SK-N-SH (cell line): ENCODE measurements at regions not wholly inside any gene's neighbourhood (a gene's known extent, or its start where the extent isn't known, plus 50 kb on each side); places are given as distances from the start of the nearest gene placed in this dataset.

ENCODE experiments used
- CTCF ChIA-PET: fragments of 300-600, 350-600 bp; formaldehyde crosslinking; extraction: SDS; loops from one replicate; lab custom pipeline; 2021; lab: Yijun Ruan, JAX
- POLR2A ChIA-PET: fragments of 350-600 bp; sonication (Branson Sonifier 250); formaldehyde crosslinking; extraction: SDS; loops from one replicate; lab custom pipeline; 2020; ENCODE audit warnings: antibody characterized with exemption, inconsistent platforms; lab: Yijun Ruan, JAX
- DNase-seq: peaks from one replicate; pipeline ENCODE4 v3.0.0; 2012
- H2AFZ ChIP-seq: fragments of 200-600 bp; sonication (generic); 2 replicates; pipeline ENCODE4 v1.8.1; 2016; ENCODE audit warnings: antibody characterized with exemption, mild to moderate bottlenecking, low read depth
- H3F3A ChIP-seq: fragments of 200-600 bp; sonication (generic); replicated peaks from 2 replicates; pipeline ENCODE3; 2016; ENCODE audit warnings: antibody characterized with exemption, mild to moderate bottlenecking; ENCODE audit not compliant: insufficient read depth
- H3K27ac ChIP-seq, 2 experiments: fragments of 200-500 bp in 1 of 2; fragments of 200-600 bp in 1 of 2; sonication (Bioruptor generic) in 1 of 2; sonication (generic), shearing (Covaris generic) in 1 of 2; 2 replicates each; pipeline versions ENCODE4 v1.5.1 to v1.6.1; 2014 to 2016; ENCODE audit warnings: low read depth in 2 of 2, inconsistent platforms in 1 of 2, low read length in 1 of 2, mild to moderate bottlenecking in 1 of 2, mixed read lengths in 1 of 2
- H3K27me3 ChIP-seq: fragments of 200-600 bp; sonication (generic), shearing (Covaris generic); 2 replicates; pipeline ENCODE4 v1.6.1; 2016; ENCODE audit warnings: mixed run types; ENCODE audit not compliant: insufficient read depth
- H3K36me3 ChIP-seq, 2 experiments: fragments of 200-500 bp in 1 of 2; fragments of 200-600 bp in 1 of 2; sonication (Bioruptor generic) in 1 of 2; sonication (generic) in 1 of 2; replicated peaks in 1 of 2; 2 replicates each; pipeline versions ENCODE3 to v1.5.1; 2014 to 2016; ENCODE audit warnings: low read length in 1 of 2, mild to moderate bottlenecking in 1 of 2; ENCODE audit not compliant: insufficient read depth in 2 of 2, control insufficient read depth in 1 of 2
- H3K4me1 ChIP-seq, 2 experiments: fragments of 200-500 bp in 1 of 2; fragments of 200-600 bp in 1 of 2; sonication (Bioruptor generic) in 1 of 2; sonication (generic), shearing (Covaris generic) in 1 of 2; 2 replicates each; pipeline versions ENCODE4 v1.5.1 to v1.6.1; 2014 to 2016; ENCODE audit warnings: low read depth in 1 of 2, low read length in 1 of 2, mixed run types in 1 of 2; ENCODE audit not compliant: insufficient read depth in 2 of 2, control insufficient read depth in 1 of 2
- H3K4me2 ChIP-seq: fragments of 200-600 bp; sonication (generic), shearing (Covaris generic); 2 replicates; pipeline ENCODE4 v1.6.1; 2017; ENCODE audit warnings: mixed run types
- H3K4me3 ChIP-seq, 2 experiments: fragments of 200-500 bp in 1 of 2; fragments of 200-600 bp in 1 of 2; sonication (Bioruptor generic) in 1 of 2; sonication (generic), shearing (Covaris generic) in 1 of 2; 2 replicates each; pipeline versions ENCODE4 v1.5.1 to v1.8.1; 2014 to 2016; ENCODE audit warnings: low read depth in 2 of 2, inconsistent platforms in 1 of 2, low read length in 1 of 2, mild to moderate bottlenecking in 1 of 2, mixed read lengths in 1 of 2, moderate library complexity in 1 of 2
- H3K79me2 ChIP-seq: fragments of 200-600 bp; sonication (generic); 2 replicates; pipeline ENCODE4 v1.8.1; 2017; ENCODE audit warnings: mild to moderate bottlenecking; ENCODE audit not compliant: insufficient read depth
- H3K9ac ChIP-seq: fragments of 200-600 bp; sonication (generic); 2 replicates; pipeline ENCODE4 v1.6.1; 2017; ENCODE audit warnings: mixed run types
- H3K9me2 ChIP-seq: fragments of 200-600 bp; sonication (generic); 2 replicates; pipeline ENCODE4 v1.6.1; 2017; ENCODE audit warnings: mixed run types
- H3K9me3 ChIP-seq: fragments of 200-600 bp; sonication (generic); 2 replicates; pipeline ENCODE4 v1.6.1; 2017; ENCODE audit warnings: mixed run types, mild to moderate bottlenecking, moderate library complexity
- H4K20me1 ChIP-seq: fragments of 200-600 bp; sonication (generic); 2 replicates; pipeline ENCODE4 v1.6.1; 2017; ENCODE audit warnings: mild to moderate bottlenecking, mixed run types; ENCODE audit not compliant: insufficient read depth
- ELF1 ChIP-seq: IDR thresholded peaks from 2 replicates; pipeline ENCODE4 v1.4.0; 2012
- EP300 ChIP-seq, 2 experiments: IDR thresholded peaks; 2 replicates each; pipeline versions ENCODE4 v1.4.0 to v1.6.1; 2012; ENCODE audit warnings: borderline replicate concordance in 1 of 2, low read depth in 1 of 2, low read length in 1 of 2
- EZH2phosphoT487 ChIP-seq: fragments of 200-600 bp; sonication (generic); IDR thresholded peaks from 2 replicates; pipeline ENCODE4 v1.6.1; 2017; ENCODE audit warnings: low read depth, mixed run types, mild to moderate bottlenecking, antibody characterized with exemption, moderate library complexity, borderline replicate concordance
- FOSL2 ChIP-seq: IDR thresholded peaks from 2 replicates; pipeline ENCODE4 v1.4.0; 2012; ENCODE audit warnings: low read depth, mild to moderate bottlenecking, moderate library complexity, borderline replicate concordance
- GABPA ChIP-seq: IDR thresholded peaks from 2 replicates; pipeline ENCODE4 v1.4.0; 2012; ENCODE audit warnings: low read depth, mild to moderate bottlenecking
- JUND ChIP-seq: IDR thresholded peaks from 2 replicates; pipeline ENCODE4 v1.4.0; 2012
- MXI1 ChIP-seq: IDR thresholded peaks from 2 replicates; pipeline ENCODE4 v1.6.1; 2012; ENCODE audit warnings: mild to moderate bottlenecking, low read depth, low read length, improper control_type of control experiment
- POLR2AphosphoS5 ChIP-seq: IDR thresholded peaks from 2 replicates; pipeline ENCODE4 v1.6.1; 2012; ENCODE audit warnings: low read depth, low read length
- RCOR1 ChIP-seq: fragments of 150-350 bp; IDR thresholded peaks from 2 replicates; pipeline ENCODE4 v1.6.1; 2017; ENCODE audit warnings: antibody characterized with exemption, low read length
- RFX5 ChIP-seq: IDR thresholded peaks from 2 replicates; pipeline ENCODE4 v1.6.1; 2012; ENCODE audit warnings: mild to moderate bottlenecking, improper control_type of control experiment, low read length
- RXRA ChIP-seq: IDR thresholded peaks from 2 replicates; pipeline ENCODE4 v1.4.0; 2012; ENCODE audit warnings: low read depth, mild to moderate bottlenecking, borderline replicate concordance
- SIN3A ChIP-seq: IDR thresholded peaks from 2 replicates; pipeline ENCODE4 v1.6.1; 2012; ENCODE audit warnings: low read depth, mild to moderate bottlenecking, low read length, moderate library complexity, borderline replicate concordance
- SMC3 ChIP-seq: IDR thresholded peaks from 2 replicates; pipeline ENCODE4 v1.6.1; 2012; ENCODE audit warnings: low read depth, low read length, improper control_type of control experiment
- TCF12 ChIP-seq: IDR thresholded peaks from 2 replicates; pipeline ENCODE4 v1.4.0; 2012
- TEAD4 ChIP-seq: IDR thresholded peaks from 2 replicates; pipeline ENCODE4 v1.4.0; 2012; ENCODE audit warnings: mild to moderate bottlenecking, borderline replicate concordance; ENCODE audit not compliant: insufficient read depth
- WGBS: methylation state at CpG from one replicate; pipeline ENCODE4 v1.1.6; 2017; ENCODE audit warnings: low lambda C conversion rate; 5-methylcytosine and 5-hydroxymethylcytosine counted together
- TF ChIP-seq, protein P1 (sequence below): IDR thresholded peaks from 2 replicates; pipeline ENCODE4 v1.4.0; 2012; ENCODE audit warnings: low read depth, borderline replicate concordance
- TF ChIP-seq, protein P2 (sequence below): fragments of 150-350 bp; IDR thresholded peaks from 2 replicates; pipeline ENCODE4 v1.6.1; 2016; ENCODE audit warnings: mild to moderate bottlenecking, low read depth, low read length
- TF ChIP-seq, protein P3 (sequence below): IDR thresholded peaks from 2 replicates; pipeline ENCODE4 v1.6.1; 2012; ENCODE audit warnings: mild to moderate bottlenecking, low read depth, low read length, moderate library complexity
- TF ChIP-seq, protein P4 (sequence below): fragments of 200-600 bp; sonication (generic); IDR thresholded peaks from 2 replicates; pipeline ENCODE4 v1.6.1; 2017; ENCODE audit warnings: antibody characterized with exemption, mild to moderate bottlenecking, moderate library complexity
- TF ChIP-seq, protein P5 (sequence below): fragments of 150-350 bp; IDR thresholded peaks from 2 replicates; pipeline ENCODE4 v1.6.1; 2017; ENCODE audit warnings: antibody characterized with exemption, low read length, low read depth, borderline replicate concordance

DNA sequence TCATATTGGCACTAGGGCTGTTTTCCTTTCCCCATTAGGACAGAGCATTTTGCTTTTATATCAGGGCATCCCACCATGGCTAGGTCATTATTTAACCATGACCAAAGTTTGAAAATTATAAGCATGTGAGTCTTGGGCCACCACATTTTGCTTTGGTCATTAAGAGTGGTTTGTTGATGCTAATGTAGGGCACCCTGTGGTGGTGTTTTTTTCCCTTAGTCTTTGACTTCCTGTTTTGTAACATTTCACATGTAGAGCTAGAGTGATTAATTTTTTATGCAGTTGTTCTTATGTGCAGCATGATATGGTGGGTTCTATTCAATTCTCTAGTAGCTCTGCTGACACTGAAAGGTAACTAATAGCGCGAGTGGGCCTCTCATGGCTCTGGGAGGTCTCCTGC, 249.6 kb upstream of the ROBO1 start:
- Histone ChIP-seq H3F3A (no peaks in the 10 kb centered on the region), H3K9me3 (no peaks in the 10 kb centered on the region), H3K27me3 (no peaks in the 10 kb centered on the region), H3K4me3 (no peak overlapping the region), H3K4me1 (no peaks in the 10 kb centered on the region), H2AFZ (no peak overlapping the region), H3K9ac (no peak overlapping the region), H3K36me3 (no peaks in the 10 kb centered on the region), H3K27ac (no peak overlapping the region), H4K20me1 (no peaks in the 10 kb centered on the region), H3K4me2 (no peak overlapping the region), H3K79me2 (no peaks in the 10 kb centered on the region), H3K9me2 (no peaks in the 10 kb centered on the region)
- WGBS: 100% methylated on average over 2 of the region's 2 CpGs
- no peak for TF ChIP-seq RFX5
- no peak for TF ChIP-seq ELF1
- TF ChIP-seq, protein P1, sequence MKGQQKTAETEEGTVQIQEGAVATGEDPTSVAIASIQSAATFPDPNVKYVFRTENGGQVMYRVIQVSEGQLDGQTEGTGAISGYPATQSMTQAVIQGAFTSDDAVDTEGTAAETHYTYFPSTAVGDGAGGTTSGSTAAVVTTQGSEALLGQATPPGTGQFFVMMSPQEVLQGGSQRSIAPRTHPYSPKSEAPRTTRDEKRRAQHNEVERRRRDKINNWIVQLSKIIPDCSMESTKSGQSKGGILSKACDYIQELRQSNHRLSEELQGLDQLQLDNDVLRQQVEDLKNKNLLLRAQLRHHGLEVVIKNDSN: no peak
- TF ChIP-seq MXI1: no peak
- TF ChIP-seq SMC3: no peak
- TF ChIP-seq, protein P2, sequence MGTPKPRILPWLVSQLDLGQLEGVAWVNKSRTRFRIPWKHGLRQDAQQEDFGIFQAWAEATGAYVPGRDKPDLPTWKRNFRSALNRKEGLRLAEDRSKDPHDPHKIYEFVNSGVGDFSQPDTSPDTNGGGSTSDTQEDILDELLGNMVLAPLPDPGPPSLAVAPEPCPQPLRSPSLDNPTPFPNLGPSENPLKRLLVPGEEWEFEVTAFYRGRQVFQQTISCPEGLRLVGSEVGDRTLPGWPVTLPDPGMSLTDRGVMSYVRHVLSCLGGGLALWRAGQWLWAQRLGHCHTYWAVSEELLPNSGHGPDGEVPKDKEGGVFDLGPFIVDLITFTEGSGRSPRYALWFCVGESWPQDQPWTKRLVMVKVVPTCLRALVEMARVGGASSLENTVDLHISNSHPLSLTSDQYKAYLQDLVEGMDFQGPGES: no peak
- no peak for TF ChIP-seq EZH2phosphoT487
- TF ChIP-seq, protein P3, sequence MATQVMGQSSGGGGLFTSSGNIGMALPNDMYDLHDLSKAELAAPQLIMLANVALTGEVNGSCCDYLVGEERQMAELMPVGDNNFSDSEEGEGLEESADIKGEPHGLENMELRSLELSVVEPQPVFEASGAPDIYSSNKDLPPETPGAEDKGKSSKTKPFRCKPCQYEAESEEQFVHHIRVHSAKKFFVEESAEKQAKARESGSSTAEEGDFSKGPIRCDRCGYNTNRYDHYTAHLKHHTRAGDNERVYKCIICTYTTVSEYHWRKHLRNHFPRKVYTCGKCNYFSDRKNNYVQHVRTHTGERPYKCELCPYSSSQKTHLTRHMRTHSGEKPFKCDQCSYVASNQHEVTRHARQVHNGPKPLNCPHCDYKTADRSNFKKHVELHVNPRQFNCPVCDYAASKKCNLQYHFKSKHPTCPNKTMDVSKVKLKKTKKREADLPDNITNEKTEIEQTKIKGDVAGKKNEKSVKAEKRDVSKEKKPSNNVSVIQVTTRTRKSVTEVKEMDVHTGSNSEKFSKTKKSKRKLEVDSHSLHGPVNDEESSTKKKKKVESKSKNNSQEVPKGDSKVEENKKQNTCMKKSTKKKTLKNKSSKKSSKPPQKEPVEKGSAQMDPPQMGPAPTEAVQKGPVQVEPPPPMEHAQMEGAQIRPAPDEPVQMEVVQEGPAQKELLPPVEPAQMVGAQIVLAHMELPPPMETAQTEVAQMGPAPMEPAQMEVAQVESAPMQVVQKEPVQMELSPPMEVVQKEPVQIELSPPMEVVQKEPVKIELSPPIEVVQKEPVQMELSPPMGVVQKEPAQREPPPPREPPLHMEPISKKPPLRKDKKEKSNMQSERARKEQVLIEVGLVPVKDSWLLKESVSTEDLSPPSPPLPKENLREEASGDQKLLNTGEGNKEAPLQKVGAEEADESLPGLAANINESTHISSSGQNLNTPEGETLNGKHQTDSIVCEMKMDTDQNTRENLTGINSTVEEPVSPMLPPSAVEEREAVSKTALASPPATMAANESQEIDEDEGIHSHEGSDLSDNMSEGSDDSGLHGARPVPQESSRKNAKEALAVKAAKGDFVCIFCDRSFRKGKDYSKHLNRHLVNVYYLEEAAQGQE: no peak
- no peak for TF ChIP-seq TCF12
- TF ChIP-seq JUND: no peak
- TF ChIP-seq SIN3A: no peak
- no peak for TF ChIP-seq RCOR1
- TF ChIP-seq GABPA: no peak
- no peak for TF ChIP-seq EP300 (IDR thresholded peaks at IDR 0.05; ENCODE audit: borderline replicate concordance in 1 of 2, low read depth in 1 of 2, low read length in 1 of 2)
- no peak for TF ChIP-seq RXRA
- no peak for TF ChIP-seq FOSL2
- no peak for TF ChIP-seq TEAD4
- TF ChIP-seq, protein P4, sequence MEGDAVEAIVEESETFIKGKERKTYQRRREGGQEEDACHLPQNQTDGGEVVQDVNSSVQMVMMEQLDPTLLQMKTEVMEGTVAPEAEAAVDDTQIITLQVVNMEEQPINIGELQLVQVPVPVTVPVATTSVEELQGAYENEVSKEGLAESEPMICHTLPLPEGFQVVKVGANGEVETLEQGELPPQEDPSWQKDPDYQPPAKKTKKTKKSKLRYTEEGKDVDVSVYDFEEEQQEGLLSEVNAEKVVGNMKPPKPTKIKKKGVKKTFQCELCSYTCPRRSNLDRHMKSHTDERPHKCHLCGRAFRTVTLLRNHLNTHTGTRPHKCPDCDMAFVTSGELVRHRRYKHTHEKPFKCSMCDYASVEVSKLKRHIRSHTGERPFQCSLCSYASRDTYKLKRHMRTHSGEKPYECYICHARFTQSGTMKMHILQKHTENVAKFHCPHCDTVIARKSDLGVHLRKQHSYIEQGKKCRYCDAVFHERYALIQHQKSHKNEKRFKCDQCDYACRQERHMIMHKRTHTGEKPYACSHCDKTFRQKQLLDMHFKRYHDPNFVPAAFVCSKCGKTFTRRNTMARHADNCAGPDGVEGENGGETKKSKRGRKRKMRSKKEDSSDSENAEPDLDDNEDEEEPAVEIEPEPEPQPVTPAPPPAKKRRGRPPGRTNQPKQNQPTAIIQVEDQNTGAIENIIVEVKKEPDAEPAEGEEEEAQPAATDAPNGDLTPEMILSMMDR: no peak
- no peak for TF ChIP-seq POLR2AphosphoS5
- TF ChIP-seq, protein P5, sequence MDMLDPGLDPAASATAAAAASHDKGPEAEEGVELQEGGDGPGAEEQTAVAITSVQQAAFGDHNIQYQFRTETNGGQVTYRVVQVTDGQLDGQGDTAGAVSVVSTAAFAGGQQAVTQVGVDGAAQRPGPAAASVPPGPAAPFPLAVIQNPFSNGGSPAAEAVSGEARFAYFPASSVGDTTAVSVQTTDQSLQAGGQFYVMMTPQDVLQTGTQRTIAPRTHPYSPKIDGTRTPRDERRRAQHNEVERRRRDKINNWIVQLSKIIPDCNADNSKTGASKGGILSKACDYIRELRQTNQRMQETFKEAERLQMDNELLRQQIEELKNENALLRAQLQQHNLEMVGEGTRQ: no peak
- ChIA-PET CTCF (interaction anchor here (1.6 kb wide), 1 partner anchor 24 kb away, joined by 3 read pairs; no protein-coding TSS in a partner anchor), POLR2A (no interaction called here)
- no peak for DNase-seq
